ENCODE measurements at regions not wholly inside any gene's neighbourhood (a gene's known extent, or its start where the extent isn't known, plus 50 kb on each side); places are given as distances from the start of the nearest gene placed in this dataset.

DNA sequence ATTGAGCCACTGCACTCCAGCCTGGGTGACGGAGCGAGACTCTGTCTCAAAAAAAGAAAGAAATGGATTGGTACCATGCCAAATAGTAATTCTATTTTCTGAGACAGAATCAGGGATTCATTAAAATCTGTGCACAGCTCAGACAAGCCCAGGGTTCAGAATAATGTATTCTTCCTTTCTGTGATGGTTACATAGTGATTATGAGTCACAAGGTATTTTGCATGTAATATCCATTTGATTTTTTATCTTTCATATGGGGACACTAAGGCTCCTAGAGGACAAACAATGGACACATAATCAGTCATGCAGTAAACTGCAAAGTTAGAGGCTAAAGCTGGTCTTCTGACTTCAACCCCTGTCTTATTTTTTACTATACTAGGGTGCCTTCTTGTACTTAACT is 156.8 kb upstream of the COL8A1 start:
- no peaks in the 10 kb centered on the region for H3K27me3 Mint-ChIP-seq
- H3K9me3 Mint-ChIP-seq (ENCODE audit: low read depth): peaks cover 8% of the 10 kb centered on the region
- H3K4me1 Mint-ChIP-seq (ENCODE audit: low read depth): no peaks in the 10 kb centered on the region
- no peak for DNase-seq (ENCODE audit: low spot score, unreplicated experiment)
- TF ChIP-seq, protein P1, sequence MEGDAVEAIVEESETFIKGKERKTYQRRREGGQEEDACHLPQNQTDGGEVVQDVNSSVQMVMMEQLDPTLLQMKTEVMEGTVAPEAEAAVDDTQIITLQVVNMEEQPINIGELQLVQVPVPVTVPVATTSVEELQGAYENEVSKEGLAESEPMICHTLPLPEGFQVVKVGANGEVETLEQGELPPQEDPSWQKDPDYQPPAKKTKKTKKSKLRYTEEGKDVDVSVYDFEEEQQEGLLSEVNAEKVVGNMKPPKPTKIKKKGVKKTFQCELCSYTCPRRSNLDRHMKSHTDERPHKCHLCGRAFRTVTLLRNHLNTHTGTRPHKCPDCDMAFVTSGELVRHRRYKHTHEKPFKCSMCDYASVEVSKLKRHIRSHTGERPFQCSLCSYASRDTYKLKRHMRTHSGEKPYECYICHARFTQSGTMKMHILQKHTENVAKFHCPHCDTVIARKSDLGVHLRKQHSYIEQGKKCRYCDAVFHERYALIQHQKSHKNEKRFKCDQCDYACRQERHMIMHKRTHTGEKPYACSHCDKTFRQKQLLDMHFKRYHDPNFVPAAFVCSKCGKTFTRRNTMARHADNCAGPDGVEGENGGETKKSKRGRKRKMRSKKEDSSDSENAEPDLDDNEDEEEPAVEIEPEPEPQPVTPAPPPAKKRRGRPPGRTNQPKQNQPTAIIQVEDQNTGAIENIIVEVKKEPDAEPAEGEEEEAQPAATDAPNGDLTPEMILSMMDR (IDR thresholded peaks at IDR 0.05; ENCODE audit: unreplicated experiment): no peak
- no peaks in the 10 kb centered on the region for H3K36me3 Mint-ChIP-seq (ENCODE audit: insufficient read depth)
- no peak overlapping the region for H3K4me3 Mint-ChIP-seq (ENCODE audit: low read depth)
- H3K27ac Mint-ChIP-seq: no peak overlapping the region

DNA sequence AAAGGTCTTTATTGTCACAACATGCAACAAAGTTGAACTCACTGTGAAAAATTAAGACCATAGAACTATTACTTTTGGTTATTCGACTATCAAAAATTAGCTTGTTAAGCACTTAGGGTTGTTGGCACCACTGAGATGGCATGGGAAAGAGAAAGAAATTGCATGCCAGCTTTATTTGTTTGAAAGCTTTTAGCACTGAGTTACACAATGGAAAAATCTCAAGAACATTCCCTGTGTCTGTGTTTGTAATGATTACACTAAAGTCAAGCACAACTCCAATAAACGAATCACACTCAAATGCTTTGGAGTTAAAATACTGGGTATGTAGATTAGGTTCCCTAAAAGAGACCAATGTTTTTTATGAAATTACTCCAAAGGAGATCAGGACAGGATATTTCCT is 158.6 kb upstream of the COL8A1 start:
- no peak for DNase-seq (ENCODE audit: low spot score, unreplicated experiment)
- no peaks in the 10 kb centered on the region for H3K4me1 Mint-ChIP-seq (ENCODE audit: low read depth)
- no peaks in the 10 kb centered on the region for H3K27me3 Mint-ChIP-seq

DNA sequence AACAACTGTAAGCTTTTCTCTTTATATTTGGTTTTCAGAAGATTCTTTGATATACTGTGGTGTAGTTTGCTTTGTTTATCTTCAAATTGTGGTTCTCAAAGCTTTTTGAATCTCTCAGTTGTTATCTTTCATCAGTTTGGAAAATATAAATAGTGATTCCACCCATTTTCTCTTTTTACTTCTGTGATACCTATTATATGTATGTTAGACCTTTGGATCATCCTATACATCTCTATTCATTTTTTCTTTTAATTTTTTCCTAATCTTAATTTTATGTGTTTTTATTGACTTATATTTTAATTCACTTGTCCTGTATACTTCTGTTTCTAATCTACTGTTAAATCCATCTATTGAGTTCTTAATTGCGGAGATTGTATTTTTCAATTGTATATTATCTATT is 160.7 kb upstream of the COL8A1 start:
- TF ChIP-seq, protein P1 (IDR thresholded peaks at IDR 0.05; ENCODE audit: unreplicated experiment): no peak
- peaks cover 8% of the 10 kb centered on the region for H3K9me3 Mint-ChIP-seq (ENCODE audit: low read depth)
- H3K36me3 Mint-ChIP-seq (ENCODE audit: insufficient read depth): no peaks in the 10 kb centered on the region
- no peak overlapping the region for H3K4me3 Mint-ChIP-seq (ENCODE audit: low read depth)
- H3K4me1 Mint-ChIP-seq (ENCODE audit: low read depth): no peaks in the 10 kb centered on the region
- no peak for DNase-seq (ENCODE audit: low spot score, unreplicated experiment)
- H3K27me3 Mint-ChIP-seq: no peaks in the 10 kb centered on the region
- H3K27ac Mint-ChIP-seq: no peak overlapping the region

More for the DNA sequence above, 158.6 kb upstream of the COL8A1 start:
- TF ChIP-seq, protein P1 (IDR thresholded peaks at IDR 0.05; ENCODE audit: unreplicated experiment): no peak
- no peak overlapping the region for H3K27ac Mint-ChIP-seq
- H3K36me3 Mint-ChIP-seq (ENCODE audit: insufficient read depth): no peaks in the 10 kb centered on the region
- H3K4me3 Mint-ChIP-seq (ENCODE audit: low read depth): no peak overlapping the region
- peaks cover 8% of the 10 kb centered on the region for H3K9me3 Mint-ChIP-seq (ENCODE audit: low read depth)

DNA sequence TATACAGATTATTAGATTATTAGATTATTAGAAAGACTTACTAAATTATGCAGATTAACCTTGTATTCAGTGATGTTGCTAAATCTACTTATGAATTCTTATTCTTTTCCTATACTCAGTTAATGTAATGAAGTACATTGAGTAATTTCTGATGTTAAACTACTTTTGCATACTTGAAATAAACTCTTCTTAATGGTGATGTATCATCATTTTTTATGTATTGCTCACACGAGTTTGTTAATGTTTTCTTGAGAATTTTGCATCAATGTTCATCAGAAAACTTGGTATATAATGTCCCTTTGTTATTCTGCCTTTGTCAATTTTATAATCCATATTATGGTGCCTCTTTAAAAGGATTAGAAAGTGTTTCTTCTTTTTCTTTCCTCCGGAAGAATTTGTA is 163.2 kb upstream of the COL8A1 start:
- H3K27me3 Mint-ChIP-seq: no peaks in the 10 kb centered on the region
- H3K36me3 Mint-ChIP-seq (ENCODE audit: insufficient read depth): no peaks in the 10 kb centered on the region
- H3K4me1 Mint-ChIP-seq (ENCODE audit: low read depth): no peaks in the 10 kb centered on the region
- peaks cover 8% of the 10 kb centered on the region for H3K9me3 Mint-ChIP-seq (ENCODE audit: low read depth)
- H3K4me3 Mint-ChIP-seq (ENCODE audit: low read depth): no peak overlapping the region
- no peak for DNase-seq (ENCODE audit: low spot score, unreplicated experiment)
- no peak overlapping the region for H3K27ac Mint-ChIP-seq
- TF ChIP-seq, protein P1 (IDR thresholded peaks at IDR 0.05; ENCODE audit: unreplicated experiment): no peak

DNA sequence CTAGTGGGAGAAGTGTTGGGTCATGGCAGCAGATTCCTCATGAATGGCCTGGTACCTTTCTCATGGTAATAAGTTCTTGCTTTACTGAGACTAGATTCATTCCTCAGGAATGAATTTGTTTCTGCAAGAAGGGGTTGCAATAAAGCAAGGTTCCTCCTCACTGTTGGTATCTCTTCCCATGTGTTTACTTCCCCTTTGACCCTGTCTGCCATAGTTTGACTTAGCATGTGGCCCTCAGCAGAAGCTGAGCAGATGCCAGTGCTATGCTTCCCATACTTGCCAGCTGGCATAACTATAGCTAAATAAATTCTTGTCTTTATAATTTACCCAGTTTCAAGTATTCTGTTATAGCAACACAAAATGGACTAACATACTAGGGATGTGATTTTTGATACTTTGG is 163.6 kb upstream of the COL8A1 start:
- no peak for DNase-seq (ENCODE audit: low spot score, unreplicated experiment)
- Mint-ChIP-seq H3K36me3 (ENCODE audit: insufficient read depth) (no peaks in the 10 kb centered on the region), H3K27ac (no peak overlapping the region), H3K9me3 (ENCODE audit: low read depth) (peaks cover 8% of the 10 kb centered on the region), H3K27me3 (no peaks in the 10 kb centered on the region), H3K4me3 (ENCODE audit: low read depth) (no peak overlapping the region), H3K4me1 (ENCODE audit: low read depth) (no peaks in the 10 kb centered on the region)
- TF ChIP-seq, protein P1 (IDR thresholded peaks at IDR 0.05; ENCODE audit: unreplicated experiment): no peak

Measured in progenitor cell of endocrine pancreas (in vitro differentiated cells).